ENCODE measurements at regions not wholly inside any gene's neighbourhood (a gene's known extent, or its start where the extent isn't known, plus 50 kb on each side); places are given as distances from the start of the nearest gene placed in this dataset.

GRCh38 chr14:22513066-22513812 lies 75.8 kb downstream of the DAD1 start:
- DNase-seq, result no peak

DNA sequence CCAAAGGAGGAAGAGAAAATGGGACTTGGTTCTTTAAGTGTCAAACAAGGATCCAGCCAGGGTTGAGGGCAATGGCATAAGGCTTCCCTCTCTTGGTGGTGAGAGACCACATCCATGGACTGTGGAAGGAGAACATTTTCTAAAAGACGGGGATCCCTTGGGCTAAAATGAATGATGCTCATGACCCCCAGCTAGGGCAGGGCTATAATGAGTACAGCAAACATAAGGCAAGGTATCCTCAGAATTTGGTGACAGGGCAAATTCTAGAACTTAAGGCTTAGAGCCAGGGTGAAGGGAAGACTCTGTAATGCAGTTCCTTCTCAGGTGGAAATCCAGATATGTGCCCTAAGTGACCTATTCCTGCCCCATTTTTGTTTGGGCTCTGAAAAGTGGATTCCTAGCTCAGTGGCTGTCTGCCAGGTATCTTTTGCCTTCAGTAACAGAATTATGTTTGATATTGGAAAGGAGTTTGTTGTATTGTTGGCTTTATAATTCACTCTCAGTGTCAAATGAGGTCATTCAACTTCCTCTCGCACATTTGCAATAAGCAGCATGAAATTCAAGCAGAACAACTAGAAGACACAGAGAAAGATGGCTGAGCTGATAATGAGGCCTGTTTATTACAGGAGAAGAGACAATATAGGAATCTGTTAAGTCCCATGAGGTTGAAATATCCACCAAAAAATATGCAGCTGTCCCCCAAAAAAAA lies 76.8 kb downstream of the DAD1 start:
- no peak for DNase-seq

DNA sequence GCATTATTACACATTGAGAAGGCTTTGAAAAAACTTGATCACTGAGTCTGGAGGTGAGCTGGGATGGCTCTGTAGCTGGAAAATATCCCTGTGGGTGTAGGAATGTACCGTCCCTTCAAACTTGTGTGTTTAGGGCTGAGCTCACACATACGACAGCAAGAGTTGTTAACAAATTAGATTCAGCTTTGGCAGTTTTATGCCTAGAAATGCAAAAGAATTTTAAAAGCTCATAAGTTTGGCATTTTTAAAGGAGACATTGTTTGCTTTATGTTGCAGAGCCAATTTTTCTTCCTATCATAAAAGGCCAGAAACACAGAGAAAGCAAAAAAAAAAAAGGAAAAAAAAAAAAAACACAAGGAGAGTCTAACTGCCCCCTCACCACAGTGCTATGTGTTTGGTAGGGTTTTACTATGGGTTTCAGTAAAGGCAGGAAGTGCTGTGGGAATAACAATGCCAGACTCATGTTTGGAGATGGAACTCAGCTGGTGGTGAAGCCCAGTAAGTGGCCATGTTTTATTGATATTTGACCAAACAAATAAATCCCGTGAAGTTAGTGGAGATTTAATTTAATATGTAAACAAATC lies 78.4 kb downstream of the DAD1 start:
- no peak for DNase-seq

DNA sequence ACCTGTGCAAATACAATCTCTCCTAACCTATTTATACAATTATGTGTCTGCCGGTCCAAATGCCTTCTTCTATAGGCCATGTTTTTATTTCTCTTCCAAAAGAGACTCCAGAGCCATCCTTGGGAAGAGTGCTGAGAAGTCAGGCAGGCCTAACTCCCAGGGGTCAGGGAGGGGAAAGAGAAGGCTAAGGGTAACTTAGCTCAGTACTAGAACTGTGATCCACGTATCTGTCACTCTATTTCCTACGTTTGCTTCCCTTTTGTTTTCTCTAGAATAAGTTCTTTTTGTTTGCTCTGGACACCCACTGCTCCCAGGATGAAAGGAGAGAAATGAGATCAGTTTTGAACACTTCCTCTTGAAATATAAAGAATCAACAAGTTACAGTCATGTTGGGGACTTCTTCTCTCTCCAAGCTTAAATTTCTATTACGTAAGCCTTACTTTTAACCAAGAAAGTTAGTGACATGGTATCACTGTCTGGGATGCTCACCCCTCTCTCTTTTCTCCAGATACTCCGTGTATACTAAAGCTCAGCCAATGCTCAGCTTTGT lies 79.2 kb downstream of the DAD1 start:
- DNase-seq, result no peak

- DNase-seq, result no peak
These were observed 79.9 kb downstream of the DAD1 start for GRCh38 chr14:22509036-22509709.

- DNase-seq, result no peak
These were observed 80.4 kb downstream of the DAD1 start for GRCh38 chr14:22508662-22509035.

GRCh38 chr14:22508150-22508457 lies 80.9 kb downstream of the DAD1 start:
- no peak for DNase-seq

GRCh38 chr14:22506778-22507351 lies 82.2 kb downstream of the DAD1 start:
- DNase-seq, result no peak

- DNase-seq, result peak in 1 of 51 donors; percentile 95
These were observed 82.7 kb downstream of the DAD1 start for GRCh38 chr14:22506378-22506710.

GRCh38 chr14:22505697-22506377 lies 83.2 kb downstream of the DAD1 start:
- no peak for DNase-seq

DNA sequence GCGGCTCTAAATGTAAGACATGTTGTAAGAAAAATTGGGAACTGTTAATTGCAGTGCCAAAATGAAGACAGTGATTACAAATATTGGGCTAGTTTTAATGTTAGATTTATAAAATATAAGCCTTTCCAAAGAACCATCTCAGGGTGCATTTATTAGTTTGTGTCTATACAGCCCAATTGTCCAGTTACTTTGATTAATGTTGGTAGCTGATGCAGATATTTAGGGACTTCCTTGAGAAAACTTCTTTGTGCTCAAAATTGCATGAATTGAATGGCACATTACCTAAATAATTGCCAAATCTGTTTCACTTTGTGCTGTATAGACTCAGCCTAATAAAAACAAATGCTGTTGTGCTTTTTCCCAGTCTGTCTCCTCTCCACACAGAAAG lies 83.7 kb downstream of the DAD1 start:
- DNase-seq, result no peak

DNA sequence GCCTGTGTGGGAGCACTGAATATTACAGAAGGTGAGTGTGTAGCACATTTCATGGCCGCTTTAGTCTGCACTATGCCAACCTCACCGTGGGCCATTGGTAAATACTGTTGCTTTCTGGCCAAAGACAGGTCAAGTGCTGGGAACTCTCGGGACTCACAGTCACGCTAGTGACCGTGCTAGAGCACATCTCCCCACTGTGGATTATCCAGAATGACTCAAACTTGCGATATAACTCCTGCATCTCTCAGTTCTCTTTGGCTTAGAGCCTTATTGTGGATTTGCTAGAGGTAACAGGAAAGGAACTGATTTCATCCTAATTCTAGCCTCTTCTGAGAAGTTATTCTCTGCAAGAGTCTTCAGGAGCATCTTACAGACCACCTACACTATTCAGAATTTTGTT lies 86.5 kb downstream of the DAD1 start:
- no peak for DNase-seq

DNA sequence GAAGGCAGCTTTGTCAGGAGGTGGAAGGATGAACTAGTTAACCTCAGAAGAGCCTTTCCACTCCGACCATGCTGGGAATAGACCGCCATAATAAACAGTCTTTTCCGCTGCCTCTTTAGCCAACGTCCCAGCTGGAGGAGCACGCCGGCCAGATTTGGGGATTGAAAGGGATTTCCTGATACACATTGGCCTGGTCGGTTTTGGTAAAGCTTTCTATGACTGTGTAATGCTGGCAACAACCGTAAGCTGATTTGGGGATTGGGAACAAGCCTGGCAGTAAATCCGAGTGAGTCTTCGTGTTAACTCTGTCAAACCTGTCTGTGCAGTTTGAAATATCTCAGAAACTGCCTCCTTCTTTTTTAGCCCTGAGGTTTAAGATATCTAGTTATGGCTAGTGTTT lies 87.0 kb downstream of the DAD1 start:
- DNase-seq, result no peak

DNA sequence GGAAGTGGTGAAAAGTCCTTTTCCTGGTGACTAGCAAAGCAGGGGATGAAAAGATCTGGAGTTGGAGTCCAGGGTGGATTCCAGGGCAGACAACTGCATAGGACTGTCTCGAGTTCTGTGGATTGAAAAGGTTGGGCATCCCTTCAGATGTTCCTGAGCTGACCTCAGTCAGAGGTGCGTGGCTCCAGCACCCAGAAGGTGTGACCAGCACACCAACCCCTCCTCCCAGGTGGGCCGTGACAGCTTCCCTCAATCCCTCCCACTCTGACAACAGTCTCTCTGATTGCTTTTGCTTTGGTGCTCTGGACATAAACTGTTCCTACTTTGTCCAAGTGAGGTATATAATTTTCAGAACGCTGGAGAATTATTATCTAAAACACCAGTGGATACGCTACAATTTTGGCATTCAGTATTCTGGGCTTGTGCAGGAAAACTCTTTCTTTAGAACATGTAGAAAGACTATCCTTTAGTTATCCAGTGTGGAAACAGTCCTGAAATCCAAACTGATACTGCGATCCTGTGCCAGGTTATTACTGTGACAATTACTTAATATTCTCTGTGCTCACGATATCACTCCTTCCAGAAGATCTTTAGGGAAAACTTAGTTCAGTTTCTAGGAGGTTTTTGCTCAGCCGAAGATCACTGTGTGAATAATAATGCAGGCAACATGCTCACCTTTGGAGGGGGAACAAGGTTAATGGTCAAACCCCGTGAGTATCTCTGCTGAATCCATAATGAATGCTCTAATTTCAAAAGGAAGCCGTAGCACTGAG lies 87.9 kb downstream of the DAD1 start:
- no peak for DNase-seq

DNA sequence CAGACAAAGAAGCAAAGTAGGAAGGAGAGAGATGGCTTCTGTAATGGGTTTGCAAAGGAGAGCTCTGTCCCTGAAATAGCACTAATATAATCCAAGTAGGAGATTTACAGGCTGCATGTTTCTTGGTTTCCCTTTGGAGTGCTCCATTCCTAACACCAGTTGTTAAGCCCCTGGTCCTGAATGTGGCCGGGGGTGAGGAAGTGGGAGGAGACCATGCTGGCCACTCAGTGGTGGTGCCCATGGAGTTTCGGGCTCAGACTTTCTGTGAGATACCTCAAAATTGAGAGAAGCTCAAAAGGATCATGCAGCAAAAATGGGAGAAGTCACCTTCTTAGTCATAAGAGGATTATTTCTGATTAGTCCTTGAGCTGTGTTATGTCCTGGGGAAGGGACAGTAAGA lies 88.5 kb downstream of the DAD1 start:
- no peak for DNase-seq

DNA sequence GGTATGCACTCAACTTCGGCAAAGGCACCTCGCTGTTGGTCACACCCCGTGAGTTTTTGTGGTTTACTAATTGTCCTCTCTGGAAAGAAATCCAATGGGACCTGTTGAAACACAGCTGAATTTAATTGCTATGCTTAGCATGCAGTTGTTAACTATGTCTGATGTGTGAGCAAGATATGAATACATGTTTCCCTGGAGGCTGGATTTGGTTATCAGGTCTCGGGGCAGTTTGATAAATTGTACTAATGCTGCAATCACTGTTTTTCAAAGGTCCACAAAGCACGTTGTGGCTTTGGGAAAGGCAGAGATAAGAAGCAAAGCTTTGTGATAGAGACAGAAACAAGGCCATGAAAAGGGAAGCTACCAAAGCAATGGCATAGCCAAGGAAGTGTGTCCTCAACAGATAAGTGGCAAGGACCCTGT lies 91.3 kb downstream of the DAD1 start:
- peak in 1 of 51 donors; percentile 99 for DNase-seq

GRCh38 chr14:22497144-22497423 lies 91.9 kb downstream of the DAD1 start:
- no peak for DNase-seq

DNA sequence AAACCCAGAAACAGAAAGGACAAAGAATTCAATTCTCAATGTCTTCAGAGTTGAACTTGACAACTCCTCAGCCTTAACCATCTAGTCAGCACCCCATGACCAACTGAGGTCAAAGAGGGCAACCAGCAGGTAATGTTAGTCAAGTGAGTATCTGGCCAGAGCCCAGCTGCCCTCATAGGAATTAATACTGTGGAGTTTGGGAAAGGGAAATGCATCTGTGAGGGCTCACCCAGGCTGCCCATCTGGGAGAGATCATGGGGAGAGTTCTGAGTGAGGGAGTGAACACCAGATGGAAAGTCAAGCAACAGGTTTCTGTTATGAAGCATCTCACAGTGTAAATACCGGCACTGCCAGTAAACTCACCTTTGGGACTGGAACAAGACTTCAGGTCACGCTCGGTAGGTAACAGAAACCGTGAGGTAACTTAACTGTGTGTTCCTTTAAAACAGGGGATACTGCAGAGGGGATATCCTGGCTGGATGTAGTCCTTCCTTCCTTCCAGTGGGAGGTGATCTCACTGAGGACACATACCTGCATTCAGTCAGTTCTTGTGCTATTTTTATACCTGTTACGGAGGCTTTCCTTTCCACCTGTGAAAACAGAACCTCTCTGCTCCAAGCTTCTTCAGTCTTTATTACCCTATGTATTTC lies 94.4 kb downstream of the DAD1 start:
- no peak for DNase-seq

DNA sequence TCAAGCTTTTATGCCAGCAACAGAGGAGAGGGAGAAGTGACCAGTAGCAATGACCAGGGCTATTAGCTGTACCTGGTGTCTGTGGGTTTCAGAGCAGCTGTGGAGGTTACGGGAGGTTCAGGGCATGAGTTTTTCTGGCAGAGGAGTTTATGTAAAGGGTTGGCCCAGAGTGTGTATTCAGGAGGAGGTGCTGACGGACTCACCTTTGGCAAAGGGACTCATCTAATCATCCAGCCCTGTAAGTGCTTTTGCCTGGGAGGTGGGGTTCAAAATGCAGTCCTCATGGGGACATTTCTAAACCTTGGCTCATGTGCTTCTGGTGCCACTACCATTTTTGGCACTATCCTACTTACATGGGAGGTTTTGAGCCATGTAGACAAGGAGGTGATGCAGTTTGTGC lies 95.3 kb downstream of the DAD1 start:
- DNase-seq, result no peak
